ENCODE measurements at regions not wholly inside any gene's neighbourhood (a gene's known extent, or its start where the extent isn't known, plus 50 kb on each side); places are given as distances from the start of the nearest gene placed in this dataset.

DNA sequence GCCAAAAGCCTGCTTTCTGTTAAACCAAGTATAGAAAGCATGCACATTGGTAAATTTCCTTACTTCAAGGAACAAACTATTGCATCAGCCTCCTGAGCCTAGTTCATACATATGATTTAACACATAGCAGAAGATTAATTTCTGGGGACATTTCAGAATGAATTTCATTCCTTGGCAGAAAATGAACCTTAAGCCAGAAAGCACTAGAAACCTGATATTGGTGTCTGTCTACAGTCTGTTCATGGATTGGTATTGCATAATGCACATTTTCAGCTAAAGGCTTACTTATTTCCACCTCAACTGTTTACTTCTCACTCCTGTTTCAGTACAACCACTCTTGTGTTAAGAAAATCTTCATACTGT is 1471.8 kb upstream of the NUDT12 start:
- no peak for DNase-seq

DNA sequence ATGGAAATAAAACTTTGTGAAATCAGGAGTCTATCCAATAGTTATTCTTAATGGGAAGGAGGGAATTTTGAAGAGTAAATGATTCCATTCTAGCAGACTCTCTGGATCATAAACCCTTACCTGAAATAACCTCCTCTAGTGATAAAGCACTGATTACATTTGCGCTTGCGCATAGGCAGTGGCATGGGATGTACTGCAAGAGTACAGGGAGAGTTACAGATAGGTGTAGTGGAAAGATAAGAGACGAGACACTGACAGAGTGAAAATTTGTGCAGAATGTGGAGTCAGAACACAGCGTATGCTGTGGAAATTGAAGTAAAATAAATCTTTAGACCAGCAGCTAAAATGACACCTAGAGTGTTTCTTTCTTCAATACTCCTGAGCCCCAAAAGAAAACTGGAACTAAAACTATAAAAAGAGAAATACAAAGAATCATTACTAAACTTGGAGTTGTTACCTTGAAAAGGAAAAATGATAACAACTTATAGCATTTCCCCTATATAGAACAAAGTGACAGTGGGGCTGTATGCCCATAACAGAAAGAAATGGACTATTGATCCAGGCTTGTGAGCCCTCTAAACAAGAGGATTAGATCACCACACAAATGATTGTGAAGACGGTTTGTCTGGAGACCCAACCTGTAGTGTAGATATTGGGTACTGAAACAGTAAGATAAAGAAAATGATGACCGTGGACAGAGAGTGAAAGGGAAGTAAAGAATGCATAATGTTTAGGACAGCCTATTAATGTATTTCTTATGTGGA is 1471.2 kb upstream of the NUDT12 start:
- no peak for DNase-seq

DNA sequence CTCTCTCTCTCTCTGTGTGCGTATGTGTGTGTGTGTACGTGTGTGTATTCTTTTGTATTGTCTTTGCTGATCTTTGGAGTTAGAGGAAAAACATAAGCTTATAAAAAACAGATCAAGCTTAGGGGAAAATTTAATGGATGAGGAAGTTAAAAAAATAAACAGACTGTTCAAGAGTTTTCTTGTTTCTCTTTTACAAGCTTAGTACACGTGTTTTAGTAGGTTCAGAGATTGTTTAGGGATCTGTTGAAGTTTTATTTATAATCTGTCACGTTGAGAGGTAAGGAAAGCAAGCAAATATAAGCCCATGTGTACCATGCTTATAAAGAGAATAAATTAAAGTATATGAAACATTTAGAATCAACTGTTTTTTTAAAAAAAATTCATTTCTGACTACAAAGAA is 1470.3 kb upstream of the NUDT12 start:
- DNase-seq, result no peak

DNA sequence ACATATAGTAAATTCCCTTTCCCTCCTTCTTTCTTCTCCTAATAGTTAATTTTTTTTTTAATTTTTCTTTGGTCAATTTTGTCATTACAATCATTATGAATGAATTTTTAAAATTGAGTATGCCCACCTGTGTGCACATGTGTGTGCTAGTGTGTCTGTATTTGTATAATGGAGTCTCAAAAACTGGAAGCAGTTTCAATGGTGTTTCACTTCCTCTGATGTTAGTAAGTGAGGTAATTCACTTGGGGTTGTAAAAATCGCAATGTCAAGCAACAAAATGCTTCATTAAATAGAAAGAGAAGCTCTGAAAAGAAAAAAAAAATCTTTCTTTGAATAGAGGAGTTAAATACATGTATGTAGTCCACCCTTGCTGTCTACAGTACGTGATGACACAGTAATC is 1467.6 kb upstream of the NUDT12 start:
- no peak for DNase-seq

DNA sequence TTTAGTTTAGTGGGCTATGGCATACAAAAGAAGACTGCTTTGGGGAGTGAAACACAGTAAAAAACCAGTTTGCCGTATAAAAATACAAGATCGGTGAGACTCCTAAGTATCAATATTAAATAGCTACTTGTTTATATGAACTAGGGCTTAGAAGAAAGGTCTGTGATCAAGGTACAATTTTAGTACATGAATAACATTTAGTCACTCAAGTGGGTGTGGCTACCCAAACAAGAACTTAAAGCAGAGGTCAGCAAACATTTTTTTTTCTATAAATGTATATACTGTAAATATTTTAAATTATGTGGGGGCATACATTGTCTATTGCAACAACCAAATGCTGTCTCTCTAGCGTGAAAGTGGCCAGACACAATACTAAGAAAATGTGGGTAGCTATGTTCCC is 1452.5 kb upstream of the NUDT12 start:
- DNase-seq, result no peak

DNA sequence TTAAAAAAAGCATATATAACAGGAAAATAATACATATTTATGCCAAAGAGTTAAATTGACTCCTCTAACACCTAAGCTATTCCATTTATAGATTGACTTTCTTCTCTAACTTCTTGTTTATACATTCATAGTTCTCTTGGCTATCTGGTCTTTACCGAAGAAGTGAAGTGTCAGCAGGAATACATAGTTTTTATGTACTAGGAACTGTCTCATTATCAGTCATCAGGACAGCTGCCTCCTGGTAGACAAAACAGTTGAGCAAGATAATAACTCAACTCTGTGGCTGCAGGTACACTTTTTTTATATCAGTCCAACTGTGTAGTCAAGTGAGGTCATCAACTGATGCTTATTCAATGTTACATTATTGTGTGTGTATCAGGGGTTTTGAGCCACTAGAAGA is 1436.0 kb upstream of the NUDT12 start:
- DNase-seq, result no peak

DNA sequence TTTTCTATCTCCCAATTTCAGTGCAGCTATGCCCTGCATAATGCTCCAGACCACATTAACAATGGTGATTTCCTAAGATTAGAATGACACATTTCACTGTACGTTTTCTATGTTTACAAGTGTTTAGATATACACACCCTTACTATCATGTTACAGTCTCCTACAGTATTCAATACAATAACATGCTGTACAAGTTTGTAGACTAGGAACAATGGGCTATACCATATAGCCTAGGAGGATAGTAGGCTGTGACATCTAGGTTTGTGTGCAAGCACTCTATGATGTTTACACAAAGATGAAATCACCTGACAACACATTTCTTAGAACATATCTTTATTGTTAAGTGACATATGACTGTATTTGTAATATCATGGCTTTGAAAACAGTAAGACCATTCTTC is 1435.6 kb upstream of the NUDT12 start:
- no peak for DNase-seq

DNA sequence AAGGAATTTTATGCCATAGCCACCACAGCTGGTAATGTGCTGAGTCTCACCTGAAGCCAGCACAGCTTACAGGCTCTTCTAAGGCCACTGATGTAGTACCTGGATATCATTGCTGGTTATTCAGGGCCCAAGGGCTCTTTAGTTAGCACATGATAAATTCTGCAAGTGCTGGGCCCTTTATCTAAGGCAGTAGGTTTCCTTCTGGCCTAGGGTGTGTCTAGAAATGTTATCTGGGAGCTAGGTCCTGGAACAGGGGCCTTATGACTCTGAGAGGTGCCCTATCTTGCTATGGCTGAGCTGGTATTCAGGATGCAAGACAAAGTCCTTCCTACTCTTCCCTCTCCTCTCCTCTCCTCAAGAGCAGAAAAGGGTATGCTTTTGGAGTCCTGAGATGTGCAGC is 1424.5 kb upstream of the NUDT12 start:
- DNase-seq, result no peak

DNA sequence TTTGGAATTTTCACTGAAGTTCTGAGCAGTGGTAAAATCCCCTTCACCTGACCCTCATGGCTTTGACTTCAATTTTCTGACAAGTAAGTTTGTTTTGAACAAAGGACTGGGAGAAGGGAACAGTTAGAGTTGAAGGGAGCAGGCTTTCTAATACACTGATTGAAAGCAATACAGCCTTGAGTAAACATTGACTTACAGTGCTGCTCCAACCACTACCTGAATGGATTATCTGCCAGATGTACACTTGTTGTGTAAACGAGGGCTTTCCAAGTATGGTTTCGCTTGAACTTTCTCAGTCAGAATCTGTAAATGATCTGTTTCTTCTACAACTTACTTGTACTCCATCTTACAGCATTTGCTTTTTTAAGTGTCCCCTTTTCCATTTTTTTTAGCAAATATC is 1414.9 kb upstream of the NUDT12 start:
- no peak for DNase-seq

DNA sequence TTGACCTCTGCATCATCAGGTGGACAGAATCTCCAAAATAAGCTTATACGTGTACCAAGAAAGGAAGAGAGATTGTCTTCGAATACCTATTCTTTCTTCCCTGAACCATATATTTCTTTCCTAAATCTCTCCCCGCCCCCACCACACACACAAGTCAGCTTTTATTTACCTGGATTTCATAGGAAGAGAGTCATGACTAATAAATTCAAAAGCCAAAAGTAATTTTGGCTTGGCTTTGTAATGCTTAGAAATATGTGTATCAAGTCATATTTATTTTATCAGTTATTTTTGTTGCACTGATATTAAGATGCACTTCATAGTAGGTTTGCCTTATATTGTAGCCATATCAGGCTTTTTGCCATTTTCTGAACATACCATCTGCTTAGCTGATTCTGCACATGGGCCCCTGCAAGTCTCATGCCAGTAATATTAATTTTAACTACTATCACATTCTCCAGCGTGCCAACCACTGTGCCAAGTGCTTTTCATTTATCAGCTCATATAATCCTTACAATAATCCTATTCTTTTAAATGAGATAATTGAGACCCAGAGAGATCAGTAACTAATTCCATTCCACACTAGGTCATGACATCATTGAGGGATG is 1405.3 kb upstream of the NUDT12 start:
- DNase-seq, result no peak

DNA sequence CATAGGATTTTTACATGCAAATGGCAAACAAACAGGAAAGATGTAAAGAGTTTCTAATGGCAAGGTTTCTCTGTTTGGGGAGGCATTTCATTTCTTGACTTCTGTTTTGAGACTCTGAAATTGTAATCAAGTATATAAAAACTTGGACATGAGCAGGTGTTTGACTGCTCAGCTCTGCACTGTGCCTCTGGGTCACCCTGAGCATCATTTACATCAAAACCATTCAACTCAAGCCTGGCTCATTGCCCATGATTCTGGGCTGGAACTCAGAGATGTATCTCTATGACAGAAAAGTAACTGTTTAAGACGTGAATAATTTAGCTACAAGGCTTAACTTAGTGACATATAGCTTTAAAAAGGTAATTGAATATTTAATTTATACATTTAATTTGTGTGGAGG is 1402.4 kb upstream of the NUDT12 start:
- DNase-seq, result no peak

DNA sequence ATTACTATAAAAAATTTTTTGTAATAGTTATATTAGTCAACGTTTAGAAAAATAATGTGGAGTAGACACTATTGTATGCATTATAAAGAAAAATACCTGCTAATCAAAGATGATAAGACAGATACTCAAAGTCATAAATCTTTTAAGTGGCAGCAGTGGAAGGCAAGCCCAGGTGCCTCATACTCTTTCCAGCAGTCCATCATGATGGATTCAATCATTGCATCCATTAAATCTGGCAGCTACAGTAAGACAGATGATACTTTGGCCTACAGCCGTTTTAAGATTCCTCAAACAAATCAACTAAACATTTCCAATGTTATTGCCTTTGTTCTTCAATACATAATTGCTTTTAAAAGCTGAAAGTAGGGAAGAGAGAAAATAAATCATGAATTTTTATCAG is 1392.9 kb upstream of the NUDT12 start:
- DNase-seq, result no peak

DNA sequence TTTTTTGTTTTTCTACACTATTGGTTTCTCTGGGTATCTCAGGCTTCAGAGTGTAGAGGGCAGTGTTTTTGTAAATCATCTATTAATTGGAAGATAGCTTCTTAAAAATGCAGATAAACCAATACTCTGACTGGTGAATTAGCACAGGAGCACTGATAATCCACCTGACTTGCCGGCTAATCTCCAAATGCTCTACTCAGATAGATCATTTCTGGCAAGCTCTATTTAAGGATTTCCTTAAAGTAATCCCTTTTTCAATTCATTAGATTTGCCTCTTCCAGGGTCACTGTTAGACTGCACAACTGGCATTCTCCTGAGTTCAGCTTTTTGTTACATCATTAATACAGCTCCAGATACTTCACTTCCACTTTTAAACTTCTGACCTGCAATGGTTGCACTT is 1390.3 kb upstream of the NUDT12 start:
- DNase-seq, result no peak

DNA sequence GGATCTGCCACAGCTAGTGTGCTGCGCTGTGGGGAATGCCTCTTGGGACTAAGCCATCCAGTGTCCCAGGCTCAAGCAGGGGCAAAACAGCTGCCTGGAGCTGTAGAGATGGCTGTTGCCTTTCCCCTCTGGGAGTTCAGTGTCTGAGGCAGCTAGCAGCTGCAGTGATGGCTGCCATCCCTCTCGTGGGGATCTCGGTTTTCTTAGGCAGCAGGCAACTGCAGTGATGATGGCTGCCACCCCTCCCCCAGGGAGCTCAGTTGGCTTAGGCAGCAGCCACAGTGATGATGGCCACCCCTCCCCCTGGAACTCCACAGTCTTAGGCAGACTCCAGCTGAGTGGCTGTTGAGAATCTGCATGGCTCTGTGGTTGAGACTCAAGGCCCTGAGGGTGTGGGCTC is 1389.2 kb upstream of the NUDT12 start:
- no peak for DNase-seq

DNA sequence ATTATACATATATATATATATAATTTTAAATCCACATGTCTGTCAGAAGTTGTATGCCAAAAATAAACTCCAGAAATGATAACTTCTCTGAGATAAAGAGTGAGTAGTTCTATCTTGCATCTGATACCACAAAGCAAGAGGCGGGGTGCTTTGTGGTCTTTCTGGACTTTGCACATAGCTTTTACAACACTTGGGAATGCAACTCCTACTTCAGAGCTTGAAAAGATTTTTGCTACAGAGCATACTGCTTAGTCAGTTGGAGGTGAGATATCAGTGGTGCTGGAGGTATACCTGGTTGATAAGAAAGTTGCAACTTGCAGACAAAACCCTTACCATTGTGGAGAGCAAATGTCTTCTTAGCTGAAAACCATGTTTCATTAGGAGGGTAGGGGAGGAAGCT is 1384.5 kb upstream of the NUDT12 start:
- no peak for DNase-seq

DNA sequence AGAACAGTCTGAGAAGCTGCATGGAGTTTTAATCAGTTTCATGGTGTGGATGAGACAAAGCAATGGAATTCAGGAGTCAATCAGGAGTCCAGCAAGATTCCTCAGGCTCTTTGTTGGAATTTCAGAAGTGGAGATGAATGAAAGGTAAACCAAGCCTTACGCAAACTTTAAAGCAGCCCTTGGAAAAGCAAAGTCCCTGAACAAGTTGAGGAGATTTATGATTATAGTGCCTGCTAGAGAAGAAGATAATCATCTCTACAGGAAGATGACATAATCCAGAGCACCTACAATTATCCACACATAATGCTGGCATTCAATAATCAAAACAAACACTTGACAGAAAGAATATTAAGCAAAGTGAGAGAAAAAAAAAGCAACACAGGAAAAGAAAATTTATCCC is 1380.1 kb upstream of the NUDT12 start:
- DNase-seq, result no peak

DNA sequence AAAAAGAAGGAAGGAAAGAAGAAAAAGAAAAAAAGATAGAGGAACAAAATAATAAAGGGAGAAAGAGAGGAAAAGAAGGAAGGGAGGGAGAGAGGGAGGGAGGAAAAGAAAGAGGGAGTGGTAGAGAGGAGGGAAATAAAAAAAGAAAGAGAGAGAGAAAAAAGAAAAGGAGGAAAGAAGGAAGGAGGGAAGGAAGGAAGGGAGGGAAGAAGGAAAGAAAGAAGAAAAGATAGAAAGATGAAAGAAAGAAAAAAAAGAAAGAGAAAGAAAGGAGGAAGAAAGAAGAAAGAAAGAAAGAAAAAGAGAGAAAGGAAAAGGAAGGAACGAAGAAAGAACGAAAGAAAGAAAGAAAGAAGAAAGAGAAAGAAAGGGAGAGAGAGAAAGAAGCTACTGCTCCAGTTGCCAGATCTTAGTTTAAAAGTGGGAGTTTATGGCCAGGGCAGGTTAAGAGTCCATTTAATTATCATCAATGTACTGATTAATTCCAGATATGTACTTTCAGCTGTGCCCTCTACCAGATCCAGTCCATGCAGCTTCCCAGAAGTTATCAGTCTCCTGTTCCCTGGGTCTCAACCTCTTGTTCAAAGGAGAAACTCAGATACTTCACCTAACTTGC is 1378.5 kb upstream of the NUDT12 start:
- no peak for DNase-seq

DNA sequence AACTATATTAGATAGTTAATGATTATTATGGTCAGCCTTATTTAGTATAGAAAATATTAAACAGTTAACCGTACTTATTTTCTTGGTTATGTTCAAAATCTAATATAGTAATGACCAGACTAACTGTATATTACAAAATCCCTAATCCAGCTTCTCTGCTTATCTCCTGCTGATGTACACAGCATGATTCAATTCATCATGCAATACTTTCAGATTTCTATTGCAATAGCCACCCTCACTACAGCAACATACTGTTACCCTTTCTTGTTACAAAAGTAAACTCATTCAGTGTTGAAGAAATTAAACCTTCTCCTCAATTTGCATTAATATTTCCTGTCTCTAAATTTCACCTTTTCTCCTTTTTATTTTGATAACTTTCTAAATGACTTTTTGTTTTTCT is 1375.0 kb upstream of the NUDT12 start:
- DNase-seq, result no peak

DNA sequence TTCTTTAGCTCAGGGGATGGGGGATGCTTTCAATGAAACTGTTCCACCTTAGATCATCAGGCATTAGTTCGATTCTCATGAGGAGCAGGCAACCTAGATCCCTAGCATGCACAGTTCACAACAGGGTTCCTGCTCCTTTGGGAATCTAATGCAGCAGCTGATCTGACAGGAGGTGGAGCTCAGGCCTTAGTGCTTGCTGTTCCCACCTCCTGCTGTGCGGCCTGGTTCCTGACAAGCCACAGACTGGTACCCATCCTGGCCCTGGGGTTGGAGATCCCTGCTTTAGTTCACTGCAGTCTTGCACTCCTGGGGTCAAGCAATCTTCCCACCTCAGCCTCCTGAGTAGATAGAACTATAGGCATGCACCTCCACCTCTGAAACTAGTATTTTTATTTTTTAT is 1369.8 kb upstream of the NUDT12 start:
- DNase-seq, result no peak

DNA sequence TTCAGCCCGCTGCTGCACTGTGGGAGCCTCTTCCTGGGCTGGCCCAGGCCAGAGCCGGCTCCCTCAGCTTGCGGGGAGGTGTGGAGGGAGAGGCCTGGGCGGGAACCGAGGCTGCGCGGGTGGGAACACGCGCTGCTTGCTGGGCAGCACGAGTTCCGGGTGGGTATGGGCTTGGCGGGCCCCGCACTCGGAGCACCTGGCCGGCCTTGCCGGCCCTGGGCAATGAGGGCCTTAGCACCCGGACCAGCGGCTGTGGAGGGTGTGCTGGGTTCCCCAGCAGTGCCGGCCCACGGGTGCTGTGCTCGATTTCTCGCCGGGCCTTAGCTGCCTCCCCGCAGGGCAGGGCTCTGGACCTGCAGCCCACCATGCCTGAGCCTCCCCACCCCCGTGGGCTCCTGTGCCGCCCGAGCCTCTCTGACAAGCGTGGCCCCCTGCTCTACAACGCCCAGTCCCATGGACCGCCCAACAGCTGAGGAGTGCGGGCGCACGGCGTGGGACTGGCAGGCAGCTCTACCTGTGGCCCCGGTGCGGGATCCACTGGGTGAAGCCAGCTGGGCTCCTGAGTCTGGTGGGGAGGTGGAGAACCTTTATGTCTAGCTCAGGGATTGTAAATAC is 1366.4 kb upstream of the NUDT12 start:
- DNase-seq, result no peak

DNA sequence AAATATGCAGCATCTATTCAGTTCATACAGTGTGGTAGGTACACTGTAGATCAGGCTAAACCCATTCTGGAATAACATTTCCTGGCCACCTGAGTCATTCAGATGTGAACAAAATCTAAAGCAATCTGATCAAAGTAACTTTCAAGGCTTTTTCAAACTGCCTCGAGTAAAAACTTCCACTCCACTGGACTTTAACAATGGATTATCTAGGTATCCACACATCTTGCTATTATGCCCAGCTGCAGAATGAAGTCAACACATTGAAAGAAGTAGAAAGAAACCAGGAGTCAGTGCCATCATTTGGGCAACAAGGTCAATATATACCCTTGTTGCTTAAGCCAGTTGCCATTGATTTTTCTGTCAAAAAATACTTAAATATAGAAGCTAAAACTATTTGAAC is 1352.6 kb upstream of the NUDT12 start:
- no peak for DNase-seq

DNA sequence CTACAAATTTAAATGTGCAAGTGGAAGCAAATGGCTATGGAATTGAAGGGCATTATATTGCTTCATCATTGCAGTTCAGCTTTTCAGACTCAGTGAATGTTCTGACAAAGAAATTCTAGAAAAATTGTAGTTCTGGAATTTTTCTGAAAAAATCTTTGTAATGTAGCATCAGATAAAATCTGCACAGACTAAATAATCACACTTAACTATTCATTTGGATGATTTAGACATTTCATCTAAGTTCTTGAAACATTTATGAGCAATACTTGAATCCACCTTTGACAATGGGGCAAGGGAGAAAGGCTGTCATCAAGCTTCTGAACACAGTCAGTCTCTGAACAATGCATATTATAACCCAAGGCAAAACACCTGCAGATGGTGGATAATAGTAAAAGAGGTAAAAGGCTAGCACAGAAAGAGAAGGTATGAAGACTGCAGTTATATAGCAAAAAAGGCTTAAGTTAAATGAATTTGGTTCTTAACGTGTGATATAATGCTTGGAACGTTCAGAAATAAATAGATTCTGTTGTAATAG is 1352.0 kb upstream of the NUDT12 start:
- no peak for DNase-seq

DNA sequence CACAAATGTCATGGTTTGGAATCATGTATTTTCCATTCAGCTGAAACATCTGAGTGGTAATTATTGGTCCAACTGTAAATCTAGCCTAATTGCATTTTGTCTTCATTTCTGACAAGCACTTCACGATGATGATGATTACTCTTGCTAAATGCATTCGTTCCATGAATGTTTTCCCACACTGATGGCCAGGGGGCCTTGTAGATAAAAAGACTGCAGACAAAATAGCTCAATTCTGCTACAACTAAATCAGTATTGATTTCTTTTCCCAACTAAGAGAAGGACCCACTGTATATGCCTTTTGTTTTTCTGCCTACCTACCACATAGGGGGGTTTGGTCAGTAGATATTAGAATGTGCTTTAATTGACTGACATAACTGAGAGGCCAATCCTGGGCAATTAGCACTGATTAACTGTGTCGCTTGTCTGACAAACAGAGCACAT is 1351.3 kb upstream of the NUDT12 start:
- no peak for DNase-seq

DNA sequence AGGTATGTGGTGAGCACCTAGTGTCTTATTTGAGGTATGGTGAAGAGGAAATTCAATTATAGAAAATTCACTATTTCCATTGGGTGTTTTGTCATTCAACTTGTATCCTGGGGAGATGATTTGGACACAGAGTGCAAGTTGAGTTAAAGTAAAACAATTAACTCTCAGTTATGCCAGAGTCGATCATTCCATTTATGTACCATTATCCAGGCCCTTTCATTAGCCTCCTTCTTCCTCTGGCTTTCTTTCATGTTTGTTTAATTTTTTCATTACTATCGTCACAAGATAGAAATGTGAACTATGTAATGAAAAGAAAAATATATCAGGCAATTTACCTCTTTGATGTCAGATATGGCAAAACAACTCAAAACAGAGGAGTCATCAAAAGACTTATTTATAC is 1347.2 kb upstream of the NUDT12 start:
- DNase-seq, result no peak

Measured in CD4-positive, alpha-beta T cell treated with Interferon alpha-2 for 1 hour (primary cell).